ENCODE measurements at regions not wholly inside any gene's neighbourhood (a gene's known extent, or its start where the extent isn't known, plus 50 kb on each side); places are given as distances from the start of the nearest gene placed in this dataset.

DNA sequence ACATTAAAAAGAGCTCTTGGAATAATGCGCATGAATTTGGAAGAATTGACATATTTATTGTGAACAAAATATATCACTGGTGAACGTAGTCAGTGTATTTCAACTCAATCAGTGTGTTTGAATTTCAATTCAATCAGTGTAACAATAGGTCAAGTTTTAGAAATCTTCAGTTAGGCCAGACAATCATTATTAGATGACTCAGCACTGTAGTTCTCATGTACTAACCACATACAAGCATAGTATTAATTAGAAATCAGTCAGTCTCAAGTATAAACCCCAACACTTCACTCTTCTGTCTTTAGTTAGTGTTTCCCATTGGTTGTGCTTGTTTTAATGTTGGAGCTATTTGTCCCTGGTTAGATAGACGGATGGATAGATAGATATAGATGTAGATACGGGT, 1247.9 kb downstream of the NXPH1 start:
- no peak for DNase-seq (ENCODE audit: low read depth)
- Histone ChIP-seq H3K9me3 (ENCODE audit: insufficient read depth, low read depth, low read length) (no peaks in the 10 kb centered on the region), H3K9ac (ENCODE audit: low read length) (no peak overlapping the region), H3K27ac (ENCODE audit: low read depth, low read length) (no peak overlapping the region), H2AFZ (ENCODE audit: low read depth, low read length) (no peak overlapping the region), H3K4me3 (ENCODE audit: insufficient read depth, low read depth, low read length) (no peak overlapping the region), H3K79me2 (ENCODE audit: insufficient read depth, low read length) (no peaks in the 10 kb centered on the region), H3K36me3 (ENCODE audit: insufficient read depth, low read length) (no peaks in the 10 kb centered on the region), H4K20me1 (ENCODE audit: insufficient read depth, low read length) (no peaks in the 10 kb centered on the region), H3K27me3 (ENCODE audit: insufficient read depth, low read length) (no peaks in the 10 kb centered on the region), H3K4me2 (ENCODE audit: low read length) (no peak overlapping the region), H3K4me1 (ENCODE audit: insufficient read depth, low read length) (no peaks in the 10 kb centered on the region)
- Mint-ChIP-seq H3K4me3 (ENCODE audit: unreplicated experiment) (no peak overlapping the region), H3K4me1 (ENCODE audit: low read depth, unreplicated experiment) (peaks cover 1% of the 10 kb centered on the region), H3K27ac (ENCODE audit: unreplicated experiment) (no peak overlapping the region), H3K9me3 (ENCODE audit: unreplicated experiment) (peaks cover 4% of the 10 kb centered on the region), H3K36me3 (ENCODE audit: low read depth, unreplicated experiment) (no peaks in the 10 kb centered on the region), H3K27me3 (ENCODE audit: low read depth, unreplicated experiment) (no peaks in the 10 kb centered on the region)
- no peak for TF ChIP-seq EZH2 (IDR thresholded peaks at IDR 0.05; ENCODE audit: insufficient read depth, low read length)
- TF ChIP-seq CTCF (IDR thresholded peaks at IDR 0.05; ENCODE audit: insufficient read depth, low read depth, low read length) = no peak
- no peak for FAIRE-seq

GRCh38 chr7:9691286-9691685, 1257.9 kb downstream of the NXPH1 start:
- peaks cover 4% of the 10 kb centered on the region for H3K4me1 Mint-ChIP-seq (ENCODE audit: low read depth, unreplicated experiment)
- Histone ChIP-seq H3K9me3 (ENCODE audit: insufficient read depth, low read depth, low read length) (no peaks in the 10 kb centered on the region), H3K9ac (ENCODE audit: low read length) (no peak overlapping the region), H3K4me1 (ENCODE audit: insufficient read depth, low read length) (no peaks in the 10 kb centered on the region), H3K27ac (ENCODE audit: low read depth, low read length) (no peak overlapping the region), H3K27me3 (ENCODE audit: insufficient read depth, low read length) (no peaks in the 10 kb centered on the region), H3K79me2 (ENCODE audit: insufficient read depth, low read length) (no peaks in the 10 kb centered on the region), H3K4me2 (ENCODE audit: low read length) (no peak overlapping the region), H2AFZ (ENCODE audit: low read depth, low read length) (no peak overlapping the region), H4K20me1 (ENCODE audit: insufficient read depth, low read length) (no peaks in the 10 kb centered on the region), H3K4me3 (ENCODE audit: insufficient read depth, low read depth, low read length) (no peak overlapping the region), H3K36me3 (ENCODE audit: insufficient read depth, low read length) (no peaks in the 10 kb centered on the region)
- H3K9me3 Mint-ChIP-seq (ENCODE audit: unreplicated experiment) = no peaks in the 10 kb centered on the region
- no peak overlapping the region for H3K27ac Mint-ChIP-seq (ENCODE audit: unreplicated experiment)
- TF ChIP-seq EZH2 (IDR thresholded peaks at IDR 0.05; ENCODE audit: insufficient read depth, low read length) (no peak), CTCF (IDR thresholded peaks at IDR 0.05; ENCODE audit: insufficient read depth, low read depth, low read length) (no peak)
- H3K4me3 Mint-ChIP-seq (ENCODE audit: unreplicated experiment) = no peak overlapping the region
- H3K36me3 Mint-ChIP-seq (ENCODE audit: low read depth, unreplicated experiment) = no peaks in the 10 kb centered on the region
- no peaks in the 10 kb centered on the region for H3K27me3 Mint-ChIP-seq (ENCODE audit: low read depth, unreplicated experiment)
- DNase-seq (ENCODE audit: low read depth) = no peak
- no peak for FAIRE-seq

GRCh38 chr7:9698375-9698774, 1265.0 kb downstream of the NXPH1 start:
- no peak for DNase-seq (ENCODE audit: low read depth)
- no peak for TF ChIP-seq EZH2 (IDR thresholded peaks at IDR 0.05; ENCODE audit: insufficient read depth, low read length)
- TF ChIP-seq CTCF (IDR thresholded peaks at IDR 0.05; ENCODE audit: insufficient read depth, low read depth, low read length) = no peak
- H3K27ac Mint-ChIP-seq (ENCODE audit: unreplicated experiment) = no peak overlapping the region
- H3K9me3 Mint-ChIP-seq (ENCODE audit: unreplicated experiment) = peaks cover 2% of the 10 kb centered on the region
- Histone ChIP-seq H3K27me3 (ENCODE audit: insufficient read depth, low read length) (no peaks in the 10 kb centered on the region), H3K36me3 (ENCODE audit: insufficient read depth, low read length) (no peaks in the 10 kb centered on the region), H3K4me2 (ENCODE audit: low read length) (no peak overlapping the region), H3K4me3 (ENCODE audit: insufficient read depth, low read depth, low read length) (no peak overlapping the region), H4K20me1 (ENCODE audit: insufficient read depth, low read length) (no peaks in the 10 kb centered on the region), H3K79me2 (ENCODE audit: insufficient read depth, low read length) (no peaks in the 10 kb centered on the region), H3K9ac (ENCODE audit: low read length) (no peak overlapping the region), H3K27ac (ENCODE audit: low read depth, low read length) (no peak overlapping the region), H3K4me1 (ENCODE audit: insufficient read depth, low read length) (no peaks in the 10 kb centered on the region), H3K9me3 (ENCODE audit: insufficient read depth, low read depth, low read length) (no peaks in the 10 kb centered on the region), H2AFZ (ENCODE audit: low read depth, low read length) (no peak overlapping the region)
- H3K4me1 Mint-ChIP-seq (ENCODE audit: low read depth, unreplicated experiment) = no peaks in the 10 kb centered on the region
- H3K36me3 Mint-ChIP-seq (ENCODE audit: low read depth, unreplicated experiment) = no peaks in the 10 kb centered on the region
- no peak overlapping the region for H3K4me3 Mint-ChIP-seq (ENCODE audit: unreplicated experiment)
- H3K27me3 Mint-ChIP-seq (ENCODE audit: low read depth, unreplicated experiment) = no peaks in the 10 kb centered on the region
- FAIRE-seq = no peak

All from astrocyte (in vitro differentiated cells and primary cell).